ENCODE measurements at regions not wholly inside any gene's neighbourhood (a gene's known extent, or its start where the extent isn't known, plus 50 kb on each side); places are given as distances from the start of the nearest gene placed in this dataset.

DNA sequence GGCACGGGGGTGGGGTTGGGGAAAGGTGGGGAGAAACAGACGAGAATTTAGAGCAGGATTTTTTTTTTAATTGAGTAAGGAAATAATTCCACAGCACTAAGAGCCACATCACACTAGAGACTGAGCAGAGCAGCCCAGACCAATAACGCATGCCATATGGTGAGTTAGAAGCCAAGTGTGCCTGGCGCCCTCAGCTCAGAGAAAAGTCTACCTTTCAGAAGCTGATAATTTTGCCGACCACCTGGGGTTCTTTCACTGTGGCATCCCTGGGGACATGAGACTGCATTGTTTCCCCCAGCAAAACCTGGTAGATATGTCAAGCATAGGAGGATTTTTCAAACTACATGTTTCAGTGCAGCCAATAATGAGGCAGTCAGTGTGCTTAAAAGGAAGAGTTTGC, 516.8 kb downstream of the SMARCA1 start:
- TF ChIP-seq CEBPB (IDR thresholded peaks at IDR 0.05; ENCODE audit: borderline replicate concordance in 1 of 2, low read depth in 2 of 2, low read length in 2 of 2) (no peak), POLR2AphosphoS5 (IDR thresholded peaks at IDR 0.05; ENCODE audit: low read length) (no peak), RCOR1 (conservative IDR thresholded peaks at IDR 0.05; ENCODE audit: low read depth, low read length) (no peak), POLR2A (IDR thresholded peaks at IDR 0.05; ENCODE audit: low read depth, low read length) (no peak), EP300 (IDR thresholded peaks at IDR 0.05; ENCODE audit: borderline replicate concordance in 1 of 2, control insufficient read depth in 1 of 2, low read depth in 2 of 2, low read length in 2 of 2) (no peak), SPI1 (IDR thresholded peaks at IDR 0.05; ENCODE audit: borderline replicate concordance, insufficient read depth, low read depth, low read length) (no peak), RFX5 (IDR thresholded peaks at IDR 0.05; ENCODE audit: low read depth, low read length) (no peak), RELA (IDR thresholded peaks at IDR 0.05; ENCODE audit: borderline replicate concordance, partially characterized antibody) (no peak), BRCA1 (IDR thresholded peaks at IDR 0.05; ENCODE audit: low read depth, low read length) (no peak)
- TF ChIP-seq, protein P1, sequence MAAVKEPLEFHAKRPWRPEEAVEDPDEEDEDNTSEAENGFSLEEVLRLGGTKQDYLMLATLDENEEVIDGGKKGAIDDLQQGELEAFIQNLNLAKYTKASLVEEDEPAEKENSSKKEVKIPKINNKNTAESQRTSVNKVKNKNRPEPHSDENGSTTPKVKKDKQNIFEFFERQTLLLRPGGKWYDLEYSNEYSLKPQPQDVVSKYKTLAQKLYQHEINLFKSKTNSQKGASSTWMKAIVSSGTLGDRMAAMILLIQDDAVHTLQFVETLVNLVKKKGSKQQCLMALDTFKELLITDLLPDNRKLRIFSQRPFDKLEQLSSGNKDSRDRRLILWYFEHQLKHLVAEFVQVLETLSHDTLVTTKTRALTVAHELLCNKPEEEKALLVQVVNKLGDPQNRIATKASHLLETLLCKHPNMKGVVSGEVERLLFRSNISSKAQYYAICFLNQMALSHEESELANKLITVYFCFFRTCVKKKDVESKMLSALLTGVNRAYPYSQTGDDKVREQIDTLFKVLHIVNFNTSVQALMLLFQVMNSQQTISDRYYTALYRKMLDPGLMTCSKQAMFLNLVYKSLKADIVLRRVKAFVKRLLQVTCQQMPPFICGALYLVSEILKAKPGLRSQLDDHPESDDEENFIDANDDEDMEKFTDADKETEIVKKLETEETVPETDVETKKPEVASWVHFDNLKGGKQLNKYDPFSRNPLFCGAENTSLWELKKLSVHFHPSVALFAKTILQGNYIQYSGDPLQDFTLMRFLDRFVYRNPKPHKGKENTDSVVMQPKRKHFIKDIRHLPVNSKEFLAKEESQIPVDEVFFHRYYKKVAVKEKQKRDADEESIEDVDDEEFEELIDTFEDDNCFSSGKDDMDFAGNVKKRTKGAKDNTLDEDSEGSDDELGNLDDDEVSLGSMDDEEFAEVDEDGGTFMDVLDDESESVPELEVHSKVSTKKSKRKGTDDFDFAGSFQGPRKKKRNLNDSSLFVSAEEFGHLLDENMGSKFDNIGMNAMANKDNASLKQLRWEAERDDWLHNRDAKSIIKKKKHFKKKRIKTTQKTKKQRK (IDR thresholded peaks at IDR 0.05; ENCODE audit: low read depth, low read length), result no peak
- TF ChIP-seq, protein P2, sequence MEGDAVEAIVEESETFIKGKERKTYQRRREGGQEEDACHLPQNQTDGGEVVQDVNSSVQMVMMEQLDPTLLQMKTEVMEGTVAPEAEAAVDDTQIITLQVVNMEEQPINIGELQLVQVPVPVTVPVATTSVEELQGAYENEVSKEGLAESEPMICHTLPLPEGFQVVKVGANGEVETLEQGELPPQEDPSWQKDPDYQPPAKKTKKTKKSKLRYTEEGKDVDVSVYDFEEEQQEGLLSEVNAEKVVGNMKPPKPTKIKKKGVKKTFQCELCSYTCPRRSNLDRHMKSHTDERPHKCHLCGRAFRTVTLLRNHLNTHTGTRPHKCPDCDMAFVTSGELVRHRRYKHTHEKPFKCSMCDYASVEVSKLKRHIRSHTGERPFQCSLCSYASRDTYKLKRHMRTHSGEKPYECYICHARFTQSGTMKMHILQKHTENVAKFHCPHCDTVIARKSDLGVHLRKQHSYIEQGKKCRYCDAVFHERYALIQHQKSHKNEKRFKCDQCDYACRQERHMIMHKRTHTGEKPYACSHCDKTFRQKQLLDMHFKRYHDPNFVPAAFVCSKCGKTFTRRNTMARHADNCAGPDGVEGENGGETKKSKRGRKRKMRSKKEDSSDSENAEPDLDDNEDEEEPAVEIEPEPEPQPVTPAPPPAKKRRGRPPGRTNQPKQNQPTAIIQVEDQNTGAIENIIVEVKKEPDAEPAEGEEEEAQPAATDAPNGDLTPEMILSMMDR (IDR thresholded peaks at IDR 0.05 in 2 of 3, conservative IDR thresholded peaks at IDR 0.05 in 1 of 3; ENCODE audit: control insufficient read depth in 2 of 3, extremely low read depth in 1 of 3, insufficient read depth in 1 of 3, low read depth in 3 of 3, low read length in 3 of 3), result no peak
- TF ChIP-seq, protein P3, sequence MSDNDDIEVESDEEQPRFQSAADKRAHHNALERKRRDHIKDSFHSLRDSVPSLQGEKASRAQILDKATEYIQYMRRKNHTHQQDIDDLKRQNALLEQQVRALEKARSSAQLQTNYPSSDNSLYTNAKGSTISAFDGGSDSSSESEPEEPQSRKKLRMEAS (IDR thresholded peaks at IDR 0.05; ENCODE audit: low read depth, low read length), result no peak
- TF ChIP-seq, protein P4, sequence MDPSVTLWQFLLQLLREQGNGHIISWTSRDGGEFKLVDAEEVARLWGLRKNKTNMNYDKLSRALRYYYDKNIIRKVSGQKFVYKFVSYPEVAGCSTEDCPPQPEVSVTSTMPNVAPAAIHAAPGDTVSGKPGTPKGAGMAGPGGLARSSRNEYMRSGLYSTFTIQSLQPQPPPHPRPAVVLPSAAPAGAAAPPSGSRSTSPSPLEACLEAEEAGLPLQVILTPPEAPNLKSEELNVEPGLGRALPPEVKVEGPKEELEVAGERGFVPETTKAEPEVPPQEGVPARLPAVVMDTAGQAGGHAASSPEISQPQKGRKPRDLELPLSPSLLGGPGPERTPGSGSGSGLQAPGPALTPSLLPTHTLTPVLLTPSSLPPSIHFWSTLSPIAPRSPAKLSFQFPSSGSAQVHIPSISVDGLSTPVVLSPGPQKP (IDR thresholded peaks at IDR 0.05; ENCODE audit: low read depth, low read length), result no peak
- TF ChIP-seq, protein P5, sequence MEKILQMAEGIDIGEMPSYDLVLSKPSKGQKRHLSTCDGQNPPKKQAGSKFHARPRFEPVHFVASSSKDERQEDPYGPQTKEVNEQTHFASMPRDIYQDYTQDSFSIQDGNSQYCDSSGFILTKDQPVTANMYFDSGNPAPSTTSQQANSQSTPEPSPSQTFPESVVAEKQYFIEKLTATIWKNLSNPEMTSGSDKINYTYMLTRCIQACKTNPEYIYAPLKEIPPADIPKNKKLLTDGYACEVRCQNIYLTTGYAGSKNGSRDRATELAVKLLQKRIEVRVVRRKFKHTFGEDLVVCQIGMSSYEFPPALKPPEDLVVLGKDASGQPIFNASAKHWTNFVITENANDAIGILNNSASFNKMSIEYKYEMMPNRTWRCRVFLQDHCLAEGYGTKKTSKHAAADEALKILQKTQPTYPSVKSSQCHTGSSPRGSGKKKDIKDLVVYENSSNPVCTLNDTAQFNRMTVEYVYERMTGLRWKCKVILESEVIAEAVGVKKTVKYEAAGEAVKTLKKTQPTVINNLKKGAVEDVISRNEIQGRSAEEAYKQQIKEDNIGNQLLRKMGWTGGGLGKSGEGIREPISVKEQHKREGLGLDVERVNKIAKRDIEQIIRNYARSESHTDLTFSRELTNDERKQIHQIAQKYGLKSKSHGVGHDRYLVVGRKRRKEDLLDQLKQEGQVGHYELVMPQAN (conservative IDR thresholded peaks at IDR 0.05), result no peak
